K562 (cell line): ENCODE measurements at regions not wholly inside any gene's neighbourhood (a gene's known extent, or its start where the extent isn't known, plus 50 kb on each side); places are given as distances from the start of the nearest gene placed in this dataset.

Experiments used
- ATAC-seq: fragments of 200-7000 bp; cut with Tn5 transposase; 3 replicates; pipeline ENCODE4 v1.9.1; 2020; ENCODE audit warnings: moderate library complexity
- BruUV-seq: library from RNA; stranded (reverse); fragments of 400-500 nt; replicated peaks from 2 replicates; lab custom pipeline; 2021; lab: Mats Ljungman, UMichigan
- CTCF ChIA-PET: fragments of 300-600 bp; formaldehyde crosslinking; extraction: SDS; loops from one replicate; lab custom pipeline; 2021; ENCODE audit warnings: low intra/inter-chr PET ratio; lab: Yijun Ruan, JAX
- POLR2A ChIA-PET: fragments of 300-600, 350-650 bp; sonication (Branson Sonifier 250); formaldehyde crosslinking; extraction: SDS; loops from one replicate; lab custom pipeline; 2021; ENCODE audit warnings: antibody characterized with exemption, inconsistent platforms; lab: Yijun Ruan, JAX
- DNase-seq, 4 experiments: peaks; one replicate each; pipeline versions ENCODE4 v3.0.0 to v3.0.0-alpha.2; 2011 to 2018; ENCODE audit warnings: low spot score in 3 of 4, mixed read lengths in 3 of 4; ENCODE audit errors: extremely low read depth in 1 of 4
- FAIRE-seq: peaks from 2 replicates; lab custom pipeline; 2011; peaks lifted over from hg19 to GRCh38; lab: Jason Lieb, UNC
- H2AFZ ChIP-seq: 2 replicates; pipeline ENCODE4 v1.6.0; 2011; ENCODE audit warnings: low read depth, low read length, control low read depth, inconsistent platforms
- H3K27ac ChIP-seq: fragments of 200-600 bp; 3 replicates; pipeline ENCODE4 v1.8.0; 2011; ENCODE audit warnings: low read depth, mild to moderate bottlenecking, control low read depth, inconsistent platforms, low read length, moderate library complexity, mixed read lengths; ENCODE audit errors: extremely low read depth
- H3K27me3 ChIP-seq, 2 experiments: fragments of 300-600 bp in 1 of 2; 2 replicates in 1 of 2; 3 replicates in 1 of 2; pipeline versions ENCODE4 v1.6.0 to v1.8.0; 2011; ENCODE audit warnings: inconsistent platforms in 2 of 2, low read length in 2 of 2, mild to moderate bottlenecking in 1 of 2, mixed read lengths in 1 of 2, moderate library complexity in 1 of 2; ENCODE audit not compliant: control insufficient read depth in 2 of 2, insufficient read depth in 2 of 2
- H3K36me3 ChIP-seq: fragments of 300-600 bp; 3 replicates; pipeline ENCODE4 v1.8.0; 2011; ENCODE audit warnings: mild to moderate bottlenecking, low read length, inconsistent platforms; ENCODE audit not compliant: control insufficient read depth, insufficient read depth
- H3K4me1 ChIP-seq, 2 experiments: fragments of 200-600 bp in 1 of 2; replicated peaks in 1 of 2; 2 replicates in 1 of 2; 3 replicates in 1 of 2; pipeline versions ENCODE4 v1.5.1 to v1.8.0; 2011; ENCODE audit warnings: inconsistent platforms in 2 of 2, low read length in 2 of 2, mild to moderate bottlenecking in 1 of 2, mixed read lengths in 1 of 2, moderate library complexity in 1 of 2; ENCODE audit not compliant: control insufficient read depth in 2 of 2, insufficient read depth in 2 of 2
- H3K4me2 ChIP-seq: 2 replicates; pipeline ENCODE4 v1.6.1; 2011; ENCODE audit warnings: low read length, control low read depth, inconsistent platforms, mixed read lengths; ENCODE audit not compliant: insufficient read depth
- H3K4me3 ChIP-seq: fragments of 200-600 bp; sonication (generic), shearing (Covaris generic); 2 replicates; pipeline ENCODE4 v1.5.1; 2016; ENCODE audit warnings: control low read depth, inconsistent platforms
- H3K79me2 ChIP-seq: fragments of 200-600 bp; 3 replicates; pipeline ENCODE4 v1.8.0; 2011; ENCODE audit warnings: low read length, inconsistent platforms; ENCODE audit not compliant: control insufficient read depth, insufficient read depth
- H3K9ac ChIP-seq, 2 experiments: 2 replicates each; pipeline versions ENCODE4 v1.6.0 to v1.6.1; 2011; ENCODE audit warnings: low read depth in 2 of 2, low read length in 2 of 2, control low read depth in 1 of 2, inconsistent platforms in 1 of 2, mild to moderate bottlenecking in 1 of 2, mixed read lengths in 1 of 2; ENCODE audit not compliant: insufficient read depth in 1 of 2
- H3K9me1 ChIP-seq: one replicate; pipeline ENCODE4 v1.6.0; 2011; ENCODE audit warnings: inconsistent platforms, mild to moderate bottlenecking, low read length, moderate library complexity; ENCODE audit not compliant: control insufficient read depth, insufficient read depth
- H3K9me3 ChIP-seq: replicated peaks from 2 replicates; pipeline ENCODE4 v1.5.1; 2011; ENCODE audit warnings: low read depth, low read length, inconsistent platforms; ENCODE audit not compliant: control insufficient read depth, insufficient read depth
- H4K20me1 ChIP-seq: replicated peaks from 2 replicates; pipeline ENCODE4 v1.6.1; 2011; ENCODE audit warnings: low read length, inconsistent platforms, mixed read lengths; ENCODE audit not compliant: control insufficient read depth, insufficient read depth
- BDP1 ChIP-seq: IDR thresholded peaks from 3 replicates; pipeline ENCODE4 v1.6.1; 2011; ENCODE audit not compliant: insufficient read length, insufficient read depth
- EHMT2 ChIP-seq: fragments of 450-650 bp; IDR thresholded peaks from 2 replicates; pipeline ENCODE4 v1.6.1; 2018; ENCODE audit warnings: antibody characterized with exemption
- FOXP1 ChIP-seq: sonication (generic); formaldehyde crosslinking; IDR thresholded peaks from 2 replicates; pipeline ENCODE4 v1.8.0; 2022; ENCODE audit warnings: mild to moderate bottlenecking, missing genetic modification reagents
- HMGN3 ChIP-seq: IDR thresholded peaks from 2 replicates; pipeline ENCODE4 v1.6.1; 2011; ENCODE audit warnings: borderline replicate concordance, low read depth, mild to moderate bottlenecking, mixed read lengths, low read length; ENCODE audit not compliant: insufficient read length; ENCODE audit errors: extremely low read depth
- MTA3 ChIP-seq: fragments of 450-650 bp; formaldehyde crosslinking; IDR thresholded peaks from 2 replicates; pipeline ENCODE4 v1.6.1; 2017; ENCODE audit warnings: mild to moderate bottlenecking, borderline replicate concordance
- NFE2 ChIP-seq: IDR thresholded peaks from 2 replicates; pipeline ENCODE4 v1.6.1; 2014; ENCODE audit warnings: antibody characterized with exemption, low read depth
- PCBP2 ChIP-seq: fragments of 200-400 bp; formaldehyde crosslinking; IDR thresholded peaks from 2 replicates; pipeline ENCODE4 v1.6.1; 2018; ENCODE audit warnings: low read length, low read depth, mild to moderate bottlenecking, moderate library complexity; ENCODE audit not compliant: poor library complexity, severe bottlenecking
- POLR3G ChIP-seq: IDR thresholded peaks from 2 replicates; pipeline ENCODE4 v1.6.1; 2011; ENCODE audit not compliant: insufficient read length, insufficient replicate concordance; ENCODE audit errors: extremely low read depth
- PPARD ChIP-seq: fragments of 250-450 bp; sonication (Bioruptor Pico); IDR thresholded peaks from 2 replicates; pipeline ENCODE4 v1.8.0; 2022; ENCODE audit warnings: inconsistent platforms, mild to moderate bottlenecking, moderate library complexity
- RBM34 ChIP-seq: fragments of 200-400 bp; formaldehyde crosslinking; IDR thresholded peaks from 2 replicates; pipeline ENCODE4 v1.6.1; 2018; ENCODE audit warnings: low read length, borderline replicate concordance; ENCODE audit not compliant: insufficient read depth
- RUNX1 ChIP-seq: sonication (generic); IDR thresholded peaks from 2 replicates; pipeline ENCODE4 v1.6.1; 2016; ENCODE audit warnings: antibody characterized with exemption, low read depth
- THRAP3 ChIP-seq: fragments of 450-650 bp; IDR thresholded peaks from 2 replicates; pipeline ENCODE4 v1.6.1; 2016; ENCODE audit warnings: mild to moderate bottlenecking, inconsistent platforms, borderline replicate concordance
- ZNF3 ChIP-seq: fragments of 250-450 bp; sonication (Bioruptor Pico); IDR thresholded peaks from 2 replicates; pipeline ENCODE4 v1.5.0; 2021; ENCODE audit warnings: mild to moderate bottlenecking, moderate library complexity
- ZZZ3 ChIP-seq: fragments of 450-650 bp; IDR thresholded peaks from 2 replicates; pipeline ENCODE4 v1.6.1; 2016; ENCODE audit warnings: antibody characterized with exemption, mild to moderate bottlenecking, moderate library complexity
- WGBS: fragments of 100-300 bp; shearing (Covaris generic); methylation state at CpG from one replicate; pipeline ENCODE4 v1.1.6; 2016; ENCODE audit warnings: low coverage, mixed read lengths; ENCODE audit not compliant: insufficient coverage; ENCODE audit errors: missing lambda C conversion rate; 5-methylcytosine and 5-hydroxymethylcytosine counted together
- in situ Hi-C: fragments of 300-500 bp; cut with MboI; formaldehyde crosslinking; loops from 4 replicates; pipeline ENCODE4 v1.15.0; 2018; ENCODE audit warnings: inconsistent platforms, mixed read lengths
- intact Hi-C: fragments of 100-400 bp; cut with micrococcal nuclease; formaldehyde crosslinking; loops from 2 replicates; pipeline ENCODE4 v1.14.2; 2022
- TF ChIP-seq, protein P1 (sequence below): sonication (generic); formaldehyde crosslinking; IDR thresholded peaks from 2 replicates; pipeline ENCODE4 v1.8.1; 2023; ENCODE audit warnings: mild to moderate bottlenecking, missing genetic modification reagents
- TF ChIP-seq, protein P2 (sequence below): sonication (generic); formaldehyde crosslinking; IDR thresholded peaks from 2 replicates; pipeline ENCODE4 v1.9.0; 2022; ENCODE audit warnings: mild to moderate bottlenecking, missing genetic modification reagents
- TF ChIP-seq, protein P3 (sequence below): fragments of 250-450 bp; sonication (Bioruptor Pico); IDR thresholded peaks from 2 replicates; pipeline ENCODE4 v1.8.0; 2021; ENCODE audit warnings: moderate library complexity, mild to moderate bottlenecking, inconsistent platforms
- TF ChIP-seq, protein P4 (sequence below): sonication (generic); formaldehyde crosslinking; IDR thresholded peaks from 2 replicates; pipeline ENCODE4 v1.8.1; 2022; ENCODE audit warnings: missing genetic modification reagents

DNA sequence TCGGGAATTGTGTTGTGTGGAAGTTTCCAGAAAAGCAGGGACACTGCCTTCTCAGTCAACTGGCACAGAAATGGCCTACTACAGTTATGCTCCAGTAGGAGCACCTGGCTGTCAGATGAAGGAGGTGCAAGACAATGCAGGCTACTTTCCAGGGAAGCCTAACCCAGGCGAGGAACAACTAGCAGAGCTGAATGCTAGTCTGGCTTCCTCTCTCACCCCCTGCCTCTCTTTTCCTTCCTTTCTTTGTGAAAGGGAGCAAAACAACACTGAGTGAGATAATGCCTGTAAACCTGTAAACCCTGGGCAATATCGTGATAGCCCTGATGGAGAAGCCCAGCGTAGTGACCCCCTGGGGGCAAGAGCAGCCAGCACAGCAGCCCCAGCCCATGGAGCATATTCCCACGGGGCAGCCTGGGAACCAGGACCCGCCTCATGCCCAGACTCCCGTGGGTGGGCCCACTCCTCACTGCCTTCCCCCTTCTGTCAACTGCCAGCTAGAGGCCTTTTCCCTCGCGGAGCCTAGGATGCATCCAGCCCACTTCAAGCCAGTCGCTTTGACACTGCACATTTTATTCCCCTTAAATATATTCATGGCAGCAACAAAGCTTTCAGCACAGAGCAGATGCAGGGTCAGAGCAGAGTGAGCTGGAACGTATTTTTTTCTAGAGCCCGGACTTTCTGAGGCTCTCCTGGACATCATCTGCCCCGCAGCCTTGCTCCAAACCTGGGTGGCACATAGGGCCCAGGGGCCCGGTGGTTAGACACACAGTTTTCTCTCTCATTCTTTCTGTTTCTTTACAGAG is 77.0 kb downstream of the PDCL3 start:
- DNase-seq (no peak), ATAC-seq (no peak), FAIRE-seq (no peak)
- H3K4me1 ChIP-seq, result no peaks in the 10 kb centered on the region
- peaks cover 7 to 46% of the 10 kb centered on the region in 2 experiments; a peak in 3 of 5 replicates for H3K27me3 ChIP-seq
- CTCF ChIA-PET, result no interaction called here
- no peak overlapping the region for H3K4me2 ChIP-seq
- no peaks in the 10 kb centered on the region for H3K9me1 ChIP-seq
- no peaks in the 10 kb centered on the region for H3K79me2 ChIP-seq
- no TSS peak for BruUV-seq
- H3K36me3 ChIP-seq, result no peaks in the 10 kb centered on the region
- H3K9me3 ChIP-seq, result no peaks in the 10 kb centered on the region
- POLR2A ChIA-PET, result interaction anchor here (0.6 kb wide), 1 partner anchor 218 kb away, joined by 4 read pairs; no protein-coding TSS in a partner anchor
- H3K9ac ChIP-seq, result no peak overlapping the region
- intact Hi-C loops, result no loop called here
- no peak overlapping the region for H3K4me3 ChIP-seq
- in situ Hi-C loops, result no loop called here
- no peaks in the 10 kb centered on the region for H4K20me1 ChIP-seq
- H2AFZ ChIP-seq, result no peak overlapping the region
- H3K27ac ChIP-seq, result no peak overlapping the region
- 1% methylated on average over 14 of the region's 14 CpGs for WGBS
- TF ChIP-seq, protein P1, sequence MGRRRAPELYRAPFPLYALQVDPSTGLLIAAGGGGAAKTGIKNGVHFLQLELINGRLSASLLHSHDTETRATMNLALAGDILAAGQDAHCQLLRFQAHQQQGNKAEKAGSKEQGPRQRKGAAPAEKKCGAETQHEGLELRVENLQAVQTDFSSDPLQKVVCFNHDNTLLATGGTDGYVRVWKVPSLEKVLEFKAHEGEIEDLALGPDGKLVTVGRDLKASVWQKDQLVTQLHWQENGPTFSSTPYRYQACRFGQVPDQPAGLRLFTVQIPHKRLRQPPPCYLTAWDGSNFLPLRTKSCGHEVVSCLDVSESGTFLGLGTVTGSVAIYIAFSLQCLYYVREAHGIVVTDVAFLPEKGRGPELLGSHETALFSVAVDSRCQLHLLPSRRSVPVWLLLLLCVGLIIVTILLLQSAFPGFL (CRISPR knock-in tag), result no peak
- TF ChIP-seq POLR3G, result no peak
- no peak for TF ChIP-seq PCBP2
- no peak for TF ChIP-seq RUNX1
- TF ChIP-seq BDP1, result no peak
- no peak for TF ChIP-seq HMGN3
- no peak for TF ChIP-seq FOXP1 (CRISPR knock-in tag)
- TF ChIP-seq EHMT2, result no peak
- TF ChIP-seq MTA3, result no peak
- TF ChIP-seq, protein P2, sequence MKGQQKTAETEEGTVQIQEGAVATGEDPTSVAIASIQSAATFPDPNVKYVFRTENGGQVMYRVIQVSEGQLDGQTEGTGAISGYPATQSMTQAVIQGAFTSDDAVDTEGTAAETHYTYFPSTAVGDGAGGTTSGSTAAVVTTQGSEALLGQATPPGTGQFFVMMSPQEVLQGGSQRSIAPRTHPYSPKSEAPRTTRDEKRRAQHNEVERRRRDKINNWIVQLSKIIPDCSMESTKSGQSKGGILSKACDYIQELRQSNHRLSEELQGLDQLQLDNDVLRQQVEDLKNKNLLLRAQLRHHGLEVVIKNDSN, result no peak
- no peak for TF ChIP-seq THRAP3
- TF ChIP-seq, protein P3, sequence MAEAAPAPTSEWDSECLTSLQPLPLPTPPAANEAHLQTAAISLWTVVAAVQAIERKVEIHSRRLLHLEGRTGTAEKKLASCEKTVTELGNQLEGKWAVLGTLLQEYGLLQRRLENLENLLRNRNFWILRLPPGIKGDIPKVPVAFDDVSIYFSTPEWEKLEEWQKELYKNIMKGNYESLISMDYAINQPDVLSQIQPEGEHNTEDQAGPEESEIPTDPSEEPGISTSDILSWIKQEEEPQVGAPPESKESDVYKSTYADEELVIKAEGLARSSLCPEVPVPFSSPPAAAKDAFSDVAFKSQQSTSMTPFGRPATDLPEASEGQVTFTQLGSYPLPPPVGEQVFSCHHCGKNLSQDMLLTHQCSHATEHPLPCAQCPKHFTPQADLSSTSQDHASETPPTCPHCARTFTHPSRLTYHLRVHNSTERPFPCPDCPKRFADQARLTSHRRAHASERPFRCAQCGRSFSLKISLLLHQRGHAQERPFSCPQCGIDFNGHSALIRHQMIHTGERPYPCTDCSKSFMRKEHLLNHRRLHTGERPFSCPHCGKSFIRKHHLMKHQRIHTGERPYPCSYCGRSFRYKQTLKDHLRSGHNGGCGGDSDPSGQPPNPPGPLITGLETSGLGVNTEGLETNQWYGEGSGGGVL, result no peak
- TF ChIP-seq NFE2, result no peak
- no peak for TF ChIP-seq RBM34
- TF ChIP-seq ZNF3 (CRISPR knock-in tag), result no peak
- TF ChIP-seq, protein P4, sequence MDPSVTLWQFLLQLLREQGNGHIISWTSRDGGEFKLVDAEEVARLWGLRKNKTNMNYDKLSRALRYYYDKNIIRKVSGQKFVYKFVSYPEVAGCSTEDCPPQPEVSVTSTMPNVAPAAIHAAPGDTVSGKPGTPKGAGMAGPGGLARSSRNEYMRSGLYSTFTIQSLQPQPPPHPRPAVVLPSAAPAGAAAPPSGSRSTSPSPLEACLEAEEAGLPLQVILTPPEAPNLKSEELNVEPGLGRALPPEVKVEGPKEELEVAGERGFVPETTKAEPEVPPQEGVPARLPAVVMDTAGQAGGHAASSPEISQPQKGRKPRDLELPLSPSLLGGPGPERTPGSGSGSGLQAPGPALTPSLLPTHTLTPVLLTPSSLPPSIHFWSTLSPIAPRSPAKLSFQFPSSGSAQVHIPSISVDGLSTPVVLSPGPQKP (CRISPR knock-in tag), result no peak
- no peak for TF ChIP-seq ZZZ3
- no peak for TF ChIP-seq PPARD (CRISPR knock-in tag)
